ENCODE measurements at regions not wholly inside any gene's neighbourhood (a gene's known extent, or its start where the extent isn't known, plus 50 kb on each side); places are given as distances from the start of the nearest gene placed in this dataset.

DNA sequence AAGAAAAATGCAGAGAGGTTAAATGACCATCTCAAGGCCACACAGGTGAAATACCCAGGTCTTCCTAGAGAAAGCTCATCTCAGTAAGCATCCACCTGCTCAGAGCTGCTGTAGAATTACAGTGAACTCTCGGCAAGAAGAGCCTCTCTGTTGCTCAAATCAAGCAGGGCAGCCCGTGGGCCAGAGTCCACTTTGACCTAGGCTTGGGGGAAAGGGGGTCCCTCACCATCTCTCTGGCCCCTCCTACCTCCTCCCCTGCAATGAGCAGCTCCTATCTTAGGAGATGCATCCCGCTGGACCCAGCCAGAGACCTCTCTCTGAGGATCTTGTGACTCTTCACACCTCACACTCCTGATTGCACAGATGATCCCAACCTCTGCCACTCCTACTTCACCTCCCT, 364.7 kb downstream of the PTPRU start:
- TF ChIP-seq, protein P1, sequence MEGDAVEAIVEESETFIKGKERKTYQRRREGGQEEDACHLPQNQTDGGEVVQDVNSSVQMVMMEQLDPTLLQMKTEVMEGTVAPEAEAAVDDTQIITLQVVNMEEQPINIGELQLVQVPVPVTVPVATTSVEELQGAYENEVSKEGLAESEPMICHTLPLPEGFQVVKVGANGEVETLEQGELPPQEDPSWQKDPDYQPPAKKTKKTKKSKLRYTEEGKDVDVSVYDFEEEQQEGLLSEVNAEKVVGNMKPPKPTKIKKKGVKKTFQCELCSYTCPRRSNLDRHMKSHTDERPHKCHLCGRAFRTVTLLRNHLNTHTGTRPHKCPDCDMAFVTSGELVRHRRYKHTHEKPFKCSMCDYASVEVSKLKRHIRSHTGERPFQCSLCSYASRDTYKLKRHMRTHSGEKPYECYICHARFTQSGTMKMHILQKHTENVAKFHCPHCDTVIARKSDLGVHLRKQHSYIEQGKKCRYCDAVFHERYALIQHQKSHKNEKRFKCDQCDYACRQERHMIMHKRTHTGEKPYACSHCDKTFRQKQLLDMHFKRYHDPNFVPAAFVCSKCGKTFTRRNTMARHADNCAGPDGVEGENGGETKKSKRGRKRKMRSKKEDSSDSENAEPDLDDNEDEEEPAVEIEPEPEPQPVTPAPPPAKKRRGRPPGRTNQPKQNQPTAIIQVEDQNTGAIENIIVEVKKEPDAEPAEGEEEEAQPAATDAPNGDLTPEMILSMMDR (IDR thresholded peaks at IDR 0.05; ENCODE audit: insufficient read depth, low read depth, low read length): no peak
- no peak for TF ChIP-seq EZH2 (IDR thresholded peaks at IDR 0.05; ENCODE audit: insufficient read depth, low read length)
